Right ventricle myocardium inferior (tissue), 1 donor: ENCODE measurements at regions not wholly inside any gene's neighbourhood (a gene's known extent, or its start where the extent isn't known, plus 50 kb on each side); places are given as distances from the start of the nearest gene placed in this dataset.

Experiments
- ATAC-seq: fragments of 200-7000 bp; cut with Tn5 transposase; one replicate; pipeline ENCODE4 v1.9.1; 2020; ENCODE audit warnings: mild to moderate bottlenecking, moderate library complexity
- DNase-seq: peaks from one replicate; pipeline ENCODE4 v3.0.0; 2021; ENCODE audit errors: missing footprints
- intact Hi-C: fragments of 100-400 bp; cut with DNase I; formaldehyde crosslinking; loops from one replicate; pipeline ENCODE4 v1.11.0; 2022
- donor health status: DM: no; HTN: yes; CAD: no; lungs with severe emphysema.

DNA sequence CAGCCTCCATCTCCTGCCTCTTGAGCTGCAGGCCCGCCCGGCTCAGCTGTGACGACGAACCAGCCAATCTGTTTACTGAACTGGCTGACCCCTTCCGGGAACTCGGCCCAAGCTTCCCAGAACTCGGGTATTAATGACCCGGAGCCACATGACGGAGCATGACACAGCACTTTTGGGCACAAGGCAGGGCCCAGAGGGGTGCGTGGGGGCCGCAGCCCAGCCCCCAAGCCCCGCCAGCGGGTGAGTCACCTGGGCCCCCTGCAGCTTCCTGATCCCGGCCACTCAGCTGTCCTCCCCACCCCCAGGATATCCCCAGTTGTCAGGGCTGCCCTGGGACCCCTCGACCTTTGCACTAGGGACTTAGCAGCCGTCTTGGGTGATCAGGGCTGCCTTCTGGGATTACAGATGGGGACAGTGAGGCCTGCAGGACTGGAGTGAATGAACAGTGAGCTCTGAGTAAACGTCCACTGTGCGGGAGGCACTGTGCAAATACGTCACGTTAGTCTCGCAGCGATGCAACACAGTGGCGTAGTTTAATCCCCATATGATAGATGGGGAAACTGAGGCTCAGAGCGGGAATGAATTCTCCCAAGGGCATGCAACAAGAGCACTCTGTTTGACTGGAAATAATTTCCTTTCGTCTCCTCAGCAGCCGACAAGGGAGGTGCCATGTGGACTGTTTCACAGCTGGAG is 102.1 kb downstream of the CEBPB start:
- DNase-seq (peak; percentile 96), ATAC-seq (peak; percentile 84)
- intact Hi-C loops = no loop called here

DNA sequence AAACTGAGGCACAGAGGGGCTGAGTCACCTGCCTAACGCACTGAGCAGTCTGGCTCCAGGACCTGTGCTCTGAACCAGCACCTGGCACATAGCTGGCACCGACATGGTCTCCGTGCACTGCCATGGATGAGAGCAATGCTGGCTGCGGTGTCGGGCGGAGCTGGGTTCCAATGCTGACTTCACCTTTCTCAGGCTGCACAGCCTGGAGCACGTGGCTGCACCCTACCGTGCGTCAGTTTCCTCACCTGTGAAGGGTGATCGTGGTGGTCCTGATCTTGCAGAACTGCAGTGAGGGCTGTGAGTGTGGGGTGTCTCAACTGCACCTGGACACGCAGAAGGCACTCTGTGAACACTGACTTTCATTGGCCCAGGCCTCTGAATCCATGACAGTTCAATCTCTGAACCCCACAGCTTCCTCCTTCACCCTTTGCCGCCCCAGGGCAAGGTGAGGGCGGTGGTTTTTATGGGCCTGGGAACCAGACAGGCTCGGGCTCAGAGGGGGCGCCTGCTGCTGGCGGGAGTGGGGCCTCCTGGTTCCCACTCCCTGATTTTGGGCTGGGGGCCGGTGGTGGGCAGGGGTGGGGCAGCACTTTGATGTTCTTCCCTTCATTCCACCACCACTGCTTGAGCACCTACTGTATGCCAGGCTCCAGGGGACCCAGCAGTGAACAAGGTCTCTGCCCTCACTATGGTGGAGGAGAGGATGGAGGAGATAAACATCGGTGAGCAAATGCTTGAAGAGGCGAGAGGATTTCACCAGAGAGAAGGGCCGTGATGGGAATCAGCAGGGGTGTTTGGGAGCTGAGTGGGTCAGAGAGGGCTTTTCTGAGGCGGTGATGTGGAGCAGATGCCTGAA is 102.9 kb downstream of the CEBPB start:
- DNase-seq = no peak
- intact Hi-C loops = no loop called here
- ATAC-seq = no peak

DNA sequence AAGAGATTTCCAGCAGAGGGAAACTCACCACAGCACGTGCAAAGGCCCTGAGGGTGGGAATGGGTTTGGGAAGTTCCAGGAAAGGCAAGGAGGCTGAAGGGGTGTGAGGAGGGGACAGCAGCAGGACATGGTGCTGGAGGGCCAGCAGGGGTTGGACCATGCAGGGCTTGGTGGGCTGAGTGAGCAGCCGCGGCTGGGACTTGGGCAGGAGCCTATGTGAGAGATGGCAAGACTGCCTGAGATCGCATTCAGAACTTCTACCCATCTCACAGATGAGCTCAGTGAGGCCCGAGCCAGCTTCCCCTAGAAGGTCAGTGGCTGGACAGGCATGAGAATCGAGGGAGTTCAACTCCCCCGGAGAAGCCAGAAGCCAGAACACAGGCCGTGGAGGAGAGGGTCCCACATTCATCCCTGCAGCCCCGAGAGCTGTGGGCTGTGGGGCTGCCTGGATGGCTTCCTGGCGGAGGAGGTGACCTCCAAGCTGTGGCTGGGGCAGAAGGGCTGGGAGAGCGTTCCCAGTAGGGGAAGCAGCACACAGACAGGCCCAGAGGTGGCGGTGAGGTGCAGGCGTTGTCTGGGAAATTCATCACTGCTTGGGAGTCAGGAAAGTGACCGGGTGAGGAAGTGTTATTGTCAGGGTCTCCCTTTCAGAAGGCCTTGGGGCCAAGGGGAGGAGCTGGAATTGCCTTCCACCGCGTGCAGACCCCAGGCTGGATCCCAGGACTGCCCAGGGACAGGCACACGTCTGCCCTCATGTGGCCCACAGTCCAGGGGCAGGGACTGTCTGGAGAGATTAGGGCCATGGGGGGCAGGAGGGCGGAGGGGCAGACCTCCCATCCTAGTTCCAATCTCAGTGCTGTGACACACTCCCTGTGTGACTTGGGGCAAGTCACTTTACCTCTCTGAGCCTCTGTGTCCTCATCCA is 103.8 kb downstream of the CEBPB start:
- ATAC-seq (no peak), DNase-seq (no peak)

DNA sequence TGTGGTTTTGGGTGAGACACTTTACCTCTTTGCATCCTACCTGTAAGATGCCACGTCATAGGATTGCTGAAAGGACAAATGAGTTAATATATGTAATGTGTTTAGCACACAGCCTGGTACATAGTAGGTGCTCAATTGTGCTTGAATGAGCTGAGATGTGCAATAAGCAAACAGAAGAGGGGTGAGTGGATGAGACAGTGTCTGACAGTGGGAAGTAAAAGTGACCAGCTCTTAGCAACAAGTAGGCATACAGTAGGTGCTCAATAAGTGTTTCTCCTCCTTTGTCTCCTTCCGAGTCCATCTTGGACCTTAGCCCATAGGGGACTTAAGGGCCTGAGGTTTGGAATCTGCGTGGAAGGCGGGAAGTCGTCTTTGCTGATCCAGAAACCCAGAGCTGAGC is 104.7 kb downstream of the CEBPB start:
- intact Hi-C loops = no loop called here
- no peak for ATAC-seq
- DNase-seq = no peak

More for the DNA sequence above, 103.8 kb downstream of the CEBPB start:
- intact Hi-C loops = no loop called here

DNA sequence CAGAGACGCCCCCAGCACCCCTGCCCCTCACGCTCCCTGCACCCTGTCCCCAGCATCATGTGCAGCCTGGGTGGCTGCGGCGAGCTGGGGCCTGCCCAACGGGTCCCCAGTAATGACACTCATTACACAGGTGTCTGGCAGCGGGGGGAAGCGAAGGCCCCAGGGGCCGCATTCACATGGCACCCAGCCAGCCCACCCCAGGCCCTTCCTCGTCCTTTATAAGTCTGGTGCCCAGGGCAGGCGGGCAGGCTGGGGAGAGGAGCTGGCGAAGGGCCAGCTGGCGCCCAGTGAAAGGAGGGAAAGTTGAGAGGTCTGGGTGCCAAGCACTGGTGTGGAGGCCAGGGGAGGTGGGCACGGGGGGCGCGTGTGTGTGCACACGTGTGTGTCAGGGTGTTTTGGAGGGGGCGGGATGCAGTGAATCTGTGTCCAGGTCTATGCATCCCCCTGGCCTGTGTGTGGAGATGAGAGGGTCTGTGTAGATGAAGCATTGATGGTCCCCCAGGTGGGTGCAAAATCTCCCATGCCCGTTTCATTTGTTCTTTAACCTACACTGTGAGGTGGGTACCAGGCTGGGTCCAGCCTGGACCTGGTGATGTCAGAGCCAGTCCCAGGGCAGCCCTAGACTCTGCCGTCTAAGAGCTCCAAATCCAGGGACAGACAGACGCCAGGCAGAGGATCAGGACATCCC is 105.3 kb downstream of the CEBPB start:
- intact Hi-C loops = no loop called here
- ATAC-seq (no peak), DNase-seq (no peak)

DNA sequence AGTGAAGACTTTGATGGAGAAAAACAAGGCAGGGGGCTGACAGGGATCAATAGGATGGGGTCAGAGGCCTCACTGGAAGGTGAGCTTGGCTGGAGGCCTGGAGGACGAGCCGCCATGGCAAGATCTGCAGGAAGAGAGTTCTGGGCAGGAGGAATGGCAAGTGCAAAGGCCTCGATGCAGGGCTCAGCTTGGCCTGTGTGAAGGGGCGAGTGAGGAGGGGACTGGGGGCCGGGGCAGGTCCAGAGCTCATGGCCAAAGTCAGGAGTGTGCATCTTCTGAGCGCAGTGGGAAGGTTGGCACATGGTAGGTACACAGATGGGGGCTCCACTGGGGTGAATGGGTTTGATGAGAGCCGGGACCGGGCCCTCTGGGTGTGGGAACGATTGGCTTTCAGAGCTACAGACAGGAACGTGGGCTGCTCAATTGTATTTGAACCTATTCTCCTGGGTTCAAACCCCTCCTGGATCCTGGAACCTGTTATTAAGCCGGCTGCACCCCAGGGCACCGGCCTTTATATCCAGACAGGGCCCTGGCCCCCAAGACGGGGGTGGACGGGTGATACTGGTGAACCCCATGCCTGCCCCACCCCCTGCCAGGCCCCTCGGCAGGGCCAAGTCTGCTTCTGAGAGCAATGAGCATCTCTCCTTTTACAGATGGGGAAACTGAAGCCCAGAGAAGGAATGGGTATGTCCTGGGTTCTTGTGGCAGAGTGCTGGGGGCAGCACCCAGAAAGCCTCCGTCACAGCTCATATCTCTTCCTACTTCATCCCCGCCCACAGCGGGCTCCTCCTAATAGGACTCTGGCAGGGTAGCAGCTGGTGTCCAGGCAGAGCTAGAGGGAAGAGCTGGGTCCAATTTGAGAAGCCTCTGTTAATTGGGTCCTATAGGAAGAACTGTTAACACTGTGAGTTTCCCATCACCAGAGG is 106.1 kb downstream of the CEBPB start:
- intact Hi-C loops = no loop called here
- peak; percentile 49 for ATAC-seq
- DNase-seq = no peak

DNA sequence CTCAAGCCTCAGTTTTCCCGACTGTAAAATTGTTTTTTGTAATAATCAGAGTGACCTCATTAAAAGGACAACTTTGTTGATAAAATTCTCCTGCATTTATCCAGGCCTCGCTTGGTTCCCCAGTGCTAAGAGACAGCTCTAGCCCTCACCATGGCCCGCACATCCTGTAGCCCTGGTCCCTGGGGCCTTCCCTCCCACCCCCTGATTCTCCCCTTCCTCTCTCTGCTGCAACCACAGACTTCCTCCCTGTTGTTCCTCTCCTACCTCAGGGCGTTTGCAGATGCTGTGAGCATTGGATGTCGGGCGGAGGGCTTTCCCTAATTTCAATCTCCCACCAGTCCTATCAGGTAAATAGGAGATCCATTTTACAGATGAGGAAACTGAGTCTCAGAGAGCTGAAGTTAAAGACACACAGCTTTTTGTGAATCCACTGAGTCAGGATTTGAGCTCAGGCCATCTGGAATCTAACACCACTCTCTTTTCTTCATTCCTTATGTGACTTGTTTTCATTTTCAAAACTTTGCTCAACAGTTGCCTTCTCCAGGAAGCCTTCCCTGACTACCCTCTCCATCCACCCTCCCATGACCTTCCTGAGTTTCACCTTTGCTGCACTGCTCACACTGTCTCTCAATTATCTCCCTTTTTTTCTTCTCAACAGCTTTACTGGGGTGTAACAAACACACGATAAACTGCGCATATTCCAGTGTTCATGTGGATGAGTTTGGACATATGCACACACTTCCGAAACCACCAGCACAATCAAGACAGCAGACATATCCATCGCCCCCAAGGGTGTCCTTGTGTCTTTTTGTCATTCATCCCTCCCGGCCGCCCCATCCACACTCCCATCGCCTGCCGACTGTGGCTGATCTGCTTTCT is 107.1 kb downstream of the CEBPB start:
- ATAC-seq (no peak), DNase-seq (no peak)
- intact Hi-C loops = no loop called here

DNA sequence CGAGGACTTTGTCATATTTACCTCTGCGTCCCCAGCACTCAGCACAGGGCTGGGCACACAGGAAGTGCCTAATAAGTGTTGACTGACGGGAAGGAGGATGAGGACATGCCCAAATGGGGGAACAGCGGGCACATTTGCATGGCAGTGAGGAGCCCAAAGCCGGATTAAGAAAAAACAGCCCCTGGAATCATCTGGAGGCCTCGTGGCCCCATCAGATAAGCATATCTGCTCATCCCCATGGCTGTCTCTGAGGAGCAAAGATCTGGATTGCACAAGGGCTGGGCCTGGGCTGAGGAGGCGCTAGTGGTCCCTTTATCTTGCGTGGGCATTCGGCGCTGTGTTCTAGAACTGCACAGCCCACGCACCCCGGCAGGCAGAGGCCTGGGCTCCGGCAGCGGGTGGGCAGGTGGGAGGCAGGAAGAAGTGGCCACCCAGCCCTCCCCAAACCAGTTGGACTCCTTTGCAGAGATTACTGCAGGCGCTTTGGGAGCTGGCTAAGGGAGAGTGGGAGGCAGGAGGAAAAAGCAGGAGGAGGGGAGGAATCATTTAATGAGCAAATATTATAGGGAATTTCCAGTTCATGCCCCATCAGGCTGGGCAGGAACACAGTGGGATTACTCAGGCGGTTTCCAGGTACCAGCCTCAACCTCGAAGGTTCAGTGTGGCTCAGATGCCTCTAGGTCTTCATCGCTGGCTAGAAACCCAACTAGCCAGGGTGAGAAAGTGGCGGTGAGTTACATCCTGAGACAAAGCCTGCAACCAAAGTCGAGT is 108.1 kb downstream of the CEBPB start:
- intact Hi-C loops = no loop called here
- ATAC-seq = no peak

DNA sequence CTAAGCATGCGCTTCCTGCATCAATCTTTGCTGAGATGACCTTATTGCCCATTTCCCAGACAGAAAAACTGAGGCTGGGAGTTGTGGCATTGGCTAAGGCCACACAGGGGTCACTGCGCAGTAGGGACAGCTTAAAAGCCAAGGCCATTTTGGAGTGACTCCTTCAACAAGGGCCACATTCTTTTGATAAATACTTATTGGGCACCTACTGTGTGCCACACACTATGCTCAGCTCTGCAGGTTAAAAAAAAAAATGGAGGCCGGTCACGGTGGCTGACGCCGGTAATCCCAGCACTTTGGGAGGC is 108.6 kb downstream of the CEBPB start:
- ATAC-seq (no peak), DNase-seq (no peak)
- intact Hi-C loops = no loop called here

More for the DNA sequence above, 108.1 kb downstream of the CEBPB start:
- DNase-seq = no peak

DNA sequence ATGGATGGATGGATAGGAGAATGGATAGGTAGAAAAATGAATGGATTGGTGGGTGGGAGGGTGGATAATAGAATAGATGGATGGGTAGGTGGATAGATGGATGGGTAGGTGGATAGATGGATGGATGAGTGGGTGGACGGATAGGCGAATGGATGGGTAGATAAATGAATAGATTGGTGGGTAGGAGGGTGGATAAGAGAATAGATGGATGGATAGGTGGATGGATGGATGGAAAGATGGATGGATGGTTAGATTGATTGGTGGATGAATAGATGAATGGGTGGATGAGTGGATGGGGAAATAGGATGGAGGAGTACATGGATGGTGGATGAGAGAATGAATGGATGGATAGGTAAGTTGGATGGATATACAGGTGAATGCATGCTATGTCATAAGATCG is 110.5 kb downstream of the CEBPB start:
- DNase-seq (no peak), ATAC-seq (no peak)
- intact Hi-C loops = no loop called here

DNA sequence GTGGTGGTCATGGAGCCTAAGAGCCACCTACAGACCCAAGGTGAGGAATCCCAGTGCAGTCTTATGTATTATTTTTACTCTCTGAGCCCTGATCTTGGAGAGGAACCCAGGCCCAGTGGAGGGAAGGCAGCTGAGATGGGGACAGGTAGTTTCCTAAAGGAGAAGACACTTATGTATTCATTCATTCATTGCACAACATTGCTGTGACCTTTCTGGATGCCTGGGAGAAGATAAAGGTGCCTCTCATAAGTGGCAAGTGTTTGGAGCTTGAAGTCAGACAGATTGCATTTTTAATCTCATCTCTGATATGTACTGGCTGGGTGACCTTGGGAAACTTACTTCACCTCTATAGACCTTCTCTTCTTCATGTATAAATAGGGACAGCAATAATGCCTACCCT is 111.1 kb downstream of the CEBPB start:
- intact Hi-C loops = no loop called here
- no peak for DNase-seq
- no peak for ATAC-seq

DNA sequence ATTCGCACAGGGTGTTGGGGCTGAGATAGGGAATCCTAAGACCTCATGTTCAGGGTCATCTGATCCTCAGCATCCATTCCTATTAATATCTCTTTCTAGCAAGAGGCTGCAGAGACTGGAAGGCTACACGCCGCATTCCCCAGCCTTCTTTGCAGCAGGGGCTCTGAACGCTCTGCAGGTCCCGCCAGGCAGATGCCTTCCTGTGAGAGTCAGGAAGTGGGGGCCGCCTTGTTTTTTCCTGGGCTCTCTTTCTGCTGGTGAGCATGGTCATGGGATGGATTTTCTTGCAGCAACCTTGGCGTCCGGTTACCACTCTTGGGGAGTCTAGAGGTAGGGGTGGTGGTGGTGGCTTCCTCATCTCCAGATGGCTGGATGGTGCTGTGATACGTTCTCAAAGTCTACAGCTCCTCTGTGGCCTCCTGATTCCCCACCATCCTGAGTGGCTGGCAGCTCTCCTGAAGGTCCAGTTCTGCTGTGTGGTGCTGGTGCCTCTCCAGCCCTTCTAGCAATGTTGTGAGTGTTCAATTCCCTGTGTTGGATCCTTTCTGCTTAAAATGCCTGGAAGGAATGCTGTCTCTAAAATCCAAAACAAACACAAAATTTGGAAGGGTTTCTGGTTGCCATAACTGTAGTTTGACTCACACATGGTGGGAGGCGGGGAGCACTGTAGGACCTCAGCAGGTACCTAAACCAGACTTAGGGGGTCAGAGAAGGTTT is 111.9 kb downstream of the CEBPB start:
- intact Hi-C loops = no loop called here
- ATAC-seq = no peak
- no peak for DNase-seq

DNA sequence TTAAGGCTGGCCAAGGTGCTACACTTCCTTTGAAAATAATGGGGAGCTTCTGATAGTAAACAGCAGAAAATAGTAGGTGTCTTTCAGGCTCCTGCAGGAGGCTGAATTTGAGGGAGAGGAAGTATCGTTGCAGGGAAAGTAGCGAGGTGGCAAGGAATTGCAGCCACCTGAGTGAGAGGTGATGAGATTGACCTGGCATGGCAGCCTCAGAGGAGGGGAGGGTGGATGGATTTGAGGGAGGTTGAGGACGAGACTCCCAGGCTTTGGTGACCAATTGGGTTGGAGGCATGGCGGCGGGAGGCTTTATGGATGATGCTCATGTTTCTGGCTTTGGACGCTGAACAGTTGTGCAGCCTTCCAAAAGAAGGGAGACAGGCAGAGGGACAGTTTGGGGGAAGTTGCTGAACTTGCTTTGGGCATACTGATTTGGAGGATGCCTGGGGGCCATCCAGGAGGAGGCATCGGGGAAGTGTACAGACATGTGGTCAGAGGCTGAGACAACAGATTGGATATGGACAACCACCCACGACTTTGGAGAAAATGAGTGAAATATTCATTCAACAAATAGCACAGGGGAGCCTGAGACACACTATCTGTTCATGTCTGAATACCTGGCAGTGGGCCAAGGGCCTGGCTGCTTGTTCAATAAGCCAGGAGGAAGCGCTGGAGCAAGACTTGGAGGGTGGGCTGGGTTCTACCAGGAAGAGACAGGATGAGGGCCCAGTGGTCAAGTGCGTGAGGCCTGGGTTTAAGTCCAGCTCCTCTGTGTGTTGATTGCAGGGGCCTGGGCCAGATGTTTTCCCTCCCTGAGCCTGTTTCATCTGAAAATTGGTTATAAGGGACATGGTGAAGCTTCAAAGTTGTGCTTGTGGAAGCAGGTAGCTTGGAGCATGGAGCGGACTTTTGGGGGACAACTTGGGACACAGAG is 113.2 kb downstream of the CEBPB start:
- peak; percentile 44 for ATAC-seq
- peak; percentile 93 for DNase-seq
- intact Hi-C loops = loop anchor here (2.0 kb wide), 1 partner anchor 19 kb away; no protein-coding TSS in a partner anchor

DNA sequence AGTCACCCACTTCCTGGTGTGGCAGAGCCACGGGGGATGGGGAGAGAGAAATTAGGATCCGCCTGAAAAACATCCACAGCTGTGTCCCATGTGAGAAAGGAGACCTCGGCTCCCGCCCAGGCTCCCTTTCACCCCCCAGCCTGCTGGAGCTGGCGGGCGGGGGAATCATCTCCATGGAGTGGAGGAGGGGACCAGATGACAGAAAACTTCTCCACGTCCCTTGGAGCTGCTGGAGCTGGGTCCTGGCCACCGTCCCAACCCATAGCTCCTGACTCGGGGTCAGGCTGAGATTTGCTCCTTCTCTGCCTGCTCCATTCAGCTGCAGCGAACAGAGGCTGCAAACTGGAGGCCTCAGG is 113.8 kb downstream of the CEBPB start:
- DNase-seq (peak; percentile 83), ATAC-seq (peak; percentile 62)
- intact Hi-C loops = loop anchor here (2.0 kb wide), 1 partner anchor 20 kb away; no protein-coding TSS in a partner anchor
